ENCODE measurements at regions not wholly inside any gene's neighbourhood (a gene's known extent, or its start where the extent isn't known, plus 50 kb on each side); places are given as distances from the start of the nearest gene placed in this dataset.

DNA sequence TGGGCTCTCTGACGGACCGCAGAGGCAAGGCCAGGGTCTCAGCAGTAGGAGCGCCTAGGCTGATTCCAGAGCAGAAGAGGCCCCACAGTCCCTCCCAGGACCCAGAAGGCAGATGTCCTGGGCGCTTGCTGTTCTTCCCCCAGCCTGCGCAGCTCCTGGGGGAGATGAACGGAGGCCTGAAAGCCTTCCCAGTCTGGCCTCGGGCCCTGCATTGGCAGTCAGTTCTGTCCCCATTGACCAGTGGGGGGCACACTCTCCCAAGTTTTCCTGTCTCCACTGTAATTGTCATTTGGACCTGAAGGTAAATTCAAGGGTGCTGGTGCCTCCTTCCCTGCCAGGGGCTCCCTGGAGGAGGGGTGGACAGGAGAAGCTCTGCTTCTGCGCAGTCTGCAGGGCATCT, 345.7 kb downstream of the CYP26B1 start:
- Histone ChIP-seq H3K9ac (no peak overlapping the region), H3K4me3 (IDR thresholded peaks at IDR 0.05; ENCODE audit: insufficient read depth, low read depth, low read length) (no peak overlapping the region), H3K27ac (no peak overlapping the region), H3K27me3 (ENCODE audit: insufficient read depth, low read depth) (no peaks in the 10 kb centered on the region), H3K79me2 (ENCODE audit: insufficient read depth, low read depth) (no peaks in the 10 kb centered on the region), H2AFZ (ENCODE audit: low read depth) (no peak overlapping the region), H3K4me1 (ENCODE audit: low read depth, poor library complexity, severe bottlenecking) (no peaks in the 10 kb centered on the region), H4K20me1 (ENCODE audit: insufficient read depth) (no peaks in the 10 kb centered on the region), H3K4me2 (no peak overlapping the region), H3K36me3 (ENCODE audit: insufficient read depth) (no peaks in the 10 kb centered on the region)
- TF ChIP-seq, protein P1, sequence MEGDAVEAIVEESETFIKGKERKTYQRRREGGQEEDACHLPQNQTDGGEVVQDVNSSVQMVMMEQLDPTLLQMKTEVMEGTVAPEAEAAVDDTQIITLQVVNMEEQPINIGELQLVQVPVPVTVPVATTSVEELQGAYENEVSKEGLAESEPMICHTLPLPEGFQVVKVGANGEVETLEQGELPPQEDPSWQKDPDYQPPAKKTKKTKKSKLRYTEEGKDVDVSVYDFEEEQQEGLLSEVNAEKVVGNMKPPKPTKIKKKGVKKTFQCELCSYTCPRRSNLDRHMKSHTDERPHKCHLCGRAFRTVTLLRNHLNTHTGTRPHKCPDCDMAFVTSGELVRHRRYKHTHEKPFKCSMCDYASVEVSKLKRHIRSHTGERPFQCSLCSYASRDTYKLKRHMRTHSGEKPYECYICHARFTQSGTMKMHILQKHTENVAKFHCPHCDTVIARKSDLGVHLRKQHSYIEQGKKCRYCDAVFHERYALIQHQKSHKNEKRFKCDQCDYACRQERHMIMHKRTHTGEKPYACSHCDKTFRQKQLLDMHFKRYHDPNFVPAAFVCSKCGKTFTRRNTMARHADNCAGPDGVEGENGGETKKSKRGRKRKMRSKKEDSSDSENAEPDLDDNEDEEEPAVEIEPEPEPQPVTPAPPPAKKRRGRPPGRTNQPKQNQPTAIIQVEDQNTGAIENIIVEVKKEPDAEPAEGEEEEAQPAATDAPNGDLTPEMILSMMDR (conservative IDR thresholded peaks at IDR 0.05; ENCODE audit: low read depth, low read length) = no peak

DNA sequence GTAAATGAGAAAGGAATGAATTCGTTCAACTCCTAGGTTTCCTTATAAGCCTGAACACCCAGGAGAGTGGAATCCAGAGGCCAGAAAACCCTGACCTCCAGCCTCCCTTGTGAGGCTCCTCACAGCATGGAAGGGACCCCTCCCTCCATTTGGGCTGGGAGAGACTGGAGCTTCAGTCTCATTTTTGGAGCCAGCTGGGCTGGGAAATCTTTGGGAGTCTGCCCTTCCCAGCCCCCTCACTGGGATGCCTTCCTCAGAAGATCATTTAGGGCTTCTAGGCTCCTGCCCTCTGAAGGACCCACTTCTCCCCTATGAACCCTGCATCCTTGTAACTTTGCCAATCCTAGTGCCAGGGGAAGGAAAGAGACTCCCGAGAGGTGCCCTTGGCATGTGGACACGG, 346.1 kb downstream of the CYP26B1 start:
- Histone ChIP-seq H4K20me1 (ENCODE audit: insufficient read depth) (no peaks in the 10 kb centered on the region), H3K27me3 (ENCODE audit: insufficient read depth, low read depth) (no peaks in the 10 kb centered on the region), H3K4me1 (ENCODE audit: low read depth, poor library complexity, severe bottlenecking) (no peaks in the 10 kb centered on the region), H3K27ac (no peak overlapping the region), H3K4me2 (no peak overlapping the region), H2AFZ (ENCODE audit: low read depth) (no peak overlapping the region), H3K9ac (no peak overlapping the region), H3K79me2 (ENCODE audit: insufficient read depth, low read depth) (no peaks in the 10 kb centered on the region), H3K36me3 (ENCODE audit: insufficient read depth) (no peaks in the 10 kb centered on the region), H3K4me3 (IDR thresholded peaks at IDR 0.05; ENCODE audit: insufficient read depth, low read depth, low read length) (no peak overlapping the region)
- TF ChIP-seq, protein P1 (conservative IDR thresholded peaks at IDR 0.05; ENCODE audit: low read depth, low read length) = no peak

DNA sequence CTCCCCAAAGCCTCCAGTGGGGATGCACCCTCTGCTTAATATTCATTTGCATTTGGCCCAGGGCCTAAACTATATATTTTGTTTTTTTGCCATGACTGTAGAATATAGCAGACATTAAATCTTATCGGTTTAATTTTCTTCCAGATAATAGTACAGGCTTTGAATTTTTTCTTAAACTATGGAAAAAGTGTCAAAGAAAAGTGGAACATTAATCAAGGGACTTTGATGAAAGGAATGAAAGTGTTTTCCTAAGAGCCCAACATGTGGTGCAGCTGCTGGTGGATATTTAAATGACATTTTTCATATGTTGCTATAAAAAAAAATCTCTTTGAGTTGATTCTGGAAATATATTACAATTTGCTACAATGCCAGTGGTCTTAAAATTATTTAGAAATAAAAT, 346.8 kb downstream of the CYP26B1 start:
- Histone ChIP-seq H3K79me2 (ENCODE audit: insufficient read depth, low read depth) (no peaks in the 10 kb centered on the region), H2AFZ (ENCODE audit: low read depth) (no peak overlapping the region), H3K4me2 (no peak overlapping the region), H3K36me3 (ENCODE audit: insufficient read depth) (no peaks in the 10 kb centered on the region), H3K4me3 (IDR thresholded peaks at IDR 0.05; ENCODE audit: insufficient read depth, low read depth, low read length) (no peak overlapping the region), H3K27ac (no peak overlapping the region), H3K27me3 (ENCODE audit: insufficient read depth, low read depth) (no peaks in the 10 kb centered on the region), H4K20me1 (ENCODE audit: insufficient read depth) (no peaks in the 10 kb centered on the region), H3K9ac (no peak overlapping the region), H3K4me1 (ENCODE audit: low read depth, poor library complexity, severe bottlenecking) (no peaks in the 10 kb centered on the region)
- TF ChIP-seq, protein P1 (conservative IDR thresholded peaks at IDR 0.05; ENCODE audit: low read depth, low read length) = no peak

DNA sequence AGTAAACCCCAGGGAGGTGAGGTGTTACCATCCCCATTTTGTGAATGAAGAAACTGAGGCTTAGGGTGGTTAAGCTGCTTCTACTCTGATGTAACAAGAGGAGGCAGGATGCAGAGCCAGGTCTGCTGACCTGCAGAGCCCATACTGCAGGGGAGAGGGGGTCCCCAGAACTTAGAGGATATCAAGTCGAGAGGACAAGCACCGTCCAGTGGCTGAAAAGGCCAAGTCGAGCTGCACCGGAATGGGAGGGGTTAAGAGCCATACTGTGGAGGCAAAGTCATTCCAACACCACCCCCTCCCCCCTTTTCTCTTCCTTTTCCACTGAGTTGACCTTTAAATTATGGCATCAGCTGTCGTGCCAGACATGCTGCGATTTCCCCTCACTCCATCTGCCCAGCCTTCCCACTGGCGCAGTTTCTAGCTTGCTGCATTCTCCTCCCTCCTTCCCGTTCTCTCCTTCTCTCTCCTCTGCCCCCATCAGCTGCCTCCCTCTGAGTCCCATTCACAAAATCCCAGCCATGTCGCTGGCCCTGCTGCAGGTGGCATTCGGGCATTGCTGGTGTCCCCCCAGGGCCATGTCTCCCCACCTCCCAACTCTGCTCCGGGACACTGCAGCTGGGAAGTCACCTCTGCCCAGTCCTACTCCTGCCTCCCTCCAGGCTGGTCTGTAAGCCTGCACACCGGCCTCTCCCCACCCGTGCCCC, 346.9 kb downstream of the DYSF start:
- Histone ChIP-seq H3K79me2 (ENCODE audit: insufficient read depth, low read depth) (no peaks in the 10 kb centered on the region), H3K27ac (no peak overlapping the region), H3K9ac (no peak overlapping the region), H3K36me3 (ENCODE audit: insufficient read depth) (no peaks in the 10 kb centered on the region), H3K4me1 (ENCODE audit: low read depth, poor library complexity, severe bottlenecking) (no peaks in the 10 kb centered on the region), H2AFZ (ENCODE audit: low read depth) (no peak overlapping the region), H3K27me3 (ENCODE audit: insufficient read depth, low read depth) (no peaks in the 10 kb centered on the region), H3K4me3 (IDR thresholded peaks at IDR 0.05; ENCODE audit: insufficient read depth, low read depth, low read length) (no peak overlapping the region), H3K4me2 (no peak overlapping the region), H4K20me1 (ENCODE audit: insufficient read depth) (no peaks in the 10 kb centered on the region)
- TF ChIP-seq, protein P1 (conservative IDR thresholded peaks at IDR 0.05; ENCODE audit: low read depth, low read length) = no peak
